HG02852 (cell line): ENCODE measurements at regions not wholly inside any gene's neighbourhood (a gene's known extent, or its start where the extent isn't known, plus 50 kb on each side); places are given as distances from the start of the nearest gene placed in this dataset.
"Not testable (repeated sequence)": the region's sequence is repeated elsewhere in the genome, so short reads cannot be mapped to it uniquely, and the experiment has no call there.

ENCODE experiments used
- ATAC-seq: cut with Tn5 transposase; IDR thresholded peaks from one replicate; pipeline ENCODE4 v1.9.1; 2021; ENCODE audit warnings: mild to moderate bottlenecking, moderate library complexity; ENCODE audit not compliant: unreplicated experiment

DNA sequence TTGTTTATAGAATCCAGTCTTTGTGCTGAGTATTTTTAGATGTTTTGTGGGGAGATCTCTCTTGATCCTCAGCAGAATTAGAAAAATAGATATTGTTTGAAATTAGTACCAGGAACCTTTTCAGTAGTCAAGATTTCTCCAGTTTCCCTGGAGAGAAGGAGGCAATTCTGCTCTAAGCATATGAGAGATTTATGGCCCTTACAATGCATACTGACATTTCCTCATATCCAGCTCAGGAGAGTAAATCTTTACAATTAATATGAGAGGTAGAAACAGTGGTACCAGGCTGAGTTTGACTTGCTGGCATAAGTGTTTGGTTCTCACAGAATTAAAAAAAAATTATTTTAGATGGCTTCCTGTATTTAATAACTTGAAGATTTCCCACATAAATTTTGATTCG is 239.1 kb upstream of the SGO1 start:
- ATAC-seq = no peak

DNA sequence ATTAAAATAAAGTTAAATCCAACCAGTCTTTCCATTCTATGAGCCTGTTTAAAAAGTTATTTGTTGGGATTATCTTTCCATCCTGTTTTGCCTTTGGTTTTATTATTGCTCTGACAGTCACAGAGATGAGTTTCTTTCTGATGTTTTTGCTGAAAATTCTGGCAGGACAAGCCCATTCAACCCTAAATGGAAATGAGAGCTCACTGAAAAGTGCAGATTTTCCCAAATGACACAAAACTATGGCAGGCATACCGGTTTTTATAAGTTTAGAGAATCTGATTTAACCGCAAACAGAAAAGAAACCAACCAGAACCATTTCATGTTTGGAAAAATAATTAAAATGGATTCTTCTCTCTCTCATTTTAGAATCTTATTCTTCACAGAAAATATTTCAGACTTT is 238.1 kb upstream of the SGO1 start:
- ATAC-seq = no peak

DNA sequence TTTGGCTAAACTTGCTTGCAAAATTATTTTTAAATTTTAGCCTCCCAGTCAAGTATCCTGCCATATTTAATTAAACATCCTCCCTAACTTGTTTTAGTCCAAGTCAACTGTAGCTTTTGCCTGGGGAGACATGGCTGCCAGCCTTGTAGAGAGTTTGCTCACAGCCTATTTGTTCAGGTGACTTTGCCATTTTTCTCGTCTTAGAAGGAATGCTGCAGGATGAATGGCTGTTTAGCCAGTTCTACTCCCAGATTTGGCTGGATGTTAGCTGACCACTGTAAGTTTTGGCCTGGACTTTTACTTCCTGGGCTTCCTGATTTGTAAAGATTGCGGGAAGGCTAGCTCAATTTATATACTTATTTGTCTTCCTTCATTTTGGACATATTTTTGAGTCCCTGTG is 236.4 kb upstream of the SGO1 start:
- ATAC-seq = no peak

DNA sequence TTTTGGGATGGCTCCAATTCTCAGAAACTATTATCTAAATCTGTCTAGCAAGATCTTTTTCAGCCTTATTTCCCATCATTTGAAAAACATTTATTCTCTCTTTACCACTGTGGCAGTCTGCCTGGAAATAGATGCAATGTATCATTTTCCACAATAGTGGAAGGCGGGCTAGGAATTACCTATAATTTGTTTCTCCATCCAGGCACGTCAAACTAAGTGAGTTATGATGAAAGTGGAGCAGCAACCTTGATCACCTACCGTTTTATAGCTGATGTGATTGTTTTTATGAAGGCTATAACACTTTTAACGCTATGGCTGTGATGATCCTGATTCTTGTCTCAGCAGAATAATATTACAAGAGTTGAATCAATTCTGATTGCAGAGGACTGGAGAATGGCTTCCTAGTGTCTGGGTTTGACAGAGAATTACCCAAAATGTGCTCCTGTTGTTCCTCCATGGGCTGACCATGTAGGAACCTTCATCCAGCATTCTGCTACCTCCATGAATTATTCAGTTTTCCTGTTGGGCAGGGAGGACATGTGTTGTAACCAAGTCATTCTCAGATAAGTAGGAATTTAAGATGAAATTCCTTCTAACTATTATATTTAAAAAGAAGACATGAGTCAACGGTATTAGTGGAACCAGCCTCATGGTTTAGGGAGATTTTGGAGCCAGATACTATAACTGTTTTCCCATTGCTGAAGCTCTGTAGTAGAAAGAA is 231.5 kb upstream of the SGO1 start:
- no peak for ATAC-seq

DNA sequence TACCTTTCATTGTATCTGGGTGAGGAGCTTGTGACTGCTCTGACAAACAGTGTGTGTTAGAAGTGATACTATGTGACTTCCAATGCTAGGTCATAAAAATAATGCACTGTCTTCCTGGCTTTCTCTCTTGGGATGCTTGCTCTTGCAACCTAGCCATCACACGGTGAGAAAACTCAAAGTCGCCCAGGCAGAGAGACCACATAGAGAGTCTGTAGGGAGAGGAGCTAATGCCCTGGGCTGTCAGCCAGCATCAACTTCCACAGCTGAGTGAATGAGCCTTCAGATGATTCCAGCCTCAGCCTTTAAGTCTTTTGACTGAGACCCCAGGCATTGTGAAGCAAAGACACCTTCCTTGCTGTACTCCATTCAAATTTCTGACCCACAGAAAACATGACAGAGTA is 220.6 kb upstream of the SGO1 start:
- ATAC-seq = no peak

- no peak for ATAC-seq
Measured at GRCh38 chr3:20405744-20406143, 219.7 kb upstream of the SGO1 start.

- no peak for ATAC-seq
Measured at GRCh38 chr3:20405231-20405630, 219.2 kb upstream of the SGO1 start.

DNA sequence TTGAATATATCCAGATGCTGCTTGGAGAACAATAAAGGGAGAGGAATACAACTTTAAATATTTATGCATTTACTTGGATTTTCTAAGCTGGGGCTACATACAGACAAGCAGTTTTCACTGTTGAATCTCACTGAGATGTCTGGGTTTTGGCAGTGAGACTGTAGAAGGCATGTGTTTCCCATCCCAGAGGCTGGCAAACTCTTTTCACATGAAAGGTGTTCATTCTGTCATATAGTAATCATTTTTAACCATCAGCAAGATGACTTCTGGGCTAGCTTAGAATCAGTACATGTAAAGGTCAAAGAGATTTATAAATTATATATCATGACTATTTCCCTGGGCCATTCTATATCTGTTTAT is 218.7 kb upstream of the SGO1 start:
- no peak for ATAC-seq

GRCh38 chr3:20403986-20404740 is 218.2 kb upstream of the SGO1 start:
- no peak for ATAC-seq

GRCh38 chr3:20401253-20401652 is 215.2 kb upstream of the SGO1 start:
- ATAC-seq = no peak

DNA sequence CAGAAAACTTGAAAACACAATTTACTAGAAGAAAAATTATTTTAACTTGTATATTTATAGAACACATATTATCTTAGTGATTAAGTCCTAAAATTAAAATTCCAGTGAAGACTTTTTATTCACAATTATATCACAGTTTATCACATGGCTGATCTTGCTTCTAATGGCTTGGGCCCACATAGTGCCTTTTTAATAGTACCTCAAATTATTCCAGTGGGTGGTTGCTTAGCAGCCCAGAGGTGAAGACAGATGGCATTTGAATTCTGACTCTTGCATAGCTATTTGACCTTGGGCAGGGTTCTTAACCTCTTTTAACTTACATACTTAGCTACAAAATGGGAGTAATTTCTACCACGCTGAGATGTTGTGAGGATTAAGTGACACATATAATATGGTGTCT is 214.7 kb upstream of the SGO1 start:
- ATAC-seq = no peak

DNA sequence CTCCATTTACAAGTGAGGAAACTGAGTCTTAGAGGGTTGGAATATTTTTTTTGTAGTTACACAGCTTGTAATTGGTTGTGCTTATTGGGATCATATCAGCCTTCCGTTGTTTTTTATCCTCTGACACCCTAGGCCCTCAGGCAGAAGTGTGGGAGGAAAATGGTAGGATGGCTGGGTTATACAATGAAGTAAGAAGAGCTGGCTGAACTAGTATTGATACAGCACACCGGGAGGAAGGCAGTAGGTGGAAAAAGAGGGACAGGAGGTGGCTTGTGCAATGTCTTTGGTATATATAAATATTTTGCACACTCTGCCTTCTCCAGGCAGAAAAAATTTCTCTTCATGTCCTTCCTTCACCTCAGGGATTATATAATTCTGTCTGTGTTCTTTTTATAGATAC is 214.3 kb upstream of the SGO1 start:
- ATAC-seq = no peak

DNA sequence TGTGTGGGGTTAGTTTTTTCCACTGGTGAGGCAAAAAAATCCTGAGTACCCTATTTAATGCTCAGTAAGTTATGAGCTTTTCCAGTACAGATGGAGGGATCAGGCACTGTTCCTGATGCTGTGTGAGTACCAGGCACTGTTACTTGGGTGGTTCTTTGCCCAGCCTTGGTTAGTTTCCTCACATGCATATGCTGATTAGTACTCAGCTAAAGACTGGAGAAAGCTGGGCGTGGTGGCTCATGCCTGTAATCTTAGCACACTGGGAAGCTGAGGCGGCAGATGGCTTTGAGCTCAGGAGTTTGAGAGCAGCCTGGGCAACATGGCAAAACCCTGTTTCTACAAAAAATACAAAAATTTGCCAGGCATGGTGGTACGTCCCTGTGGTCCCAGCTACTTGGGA is 210.3 kb upstream of the SGO1 start:
- no peak for ATAC-seq

GRCh38 chr3:20395692-20396091 is 209.7 kb upstream of the SGO1 start:
- ATAC-seq = no peak

DNA sequence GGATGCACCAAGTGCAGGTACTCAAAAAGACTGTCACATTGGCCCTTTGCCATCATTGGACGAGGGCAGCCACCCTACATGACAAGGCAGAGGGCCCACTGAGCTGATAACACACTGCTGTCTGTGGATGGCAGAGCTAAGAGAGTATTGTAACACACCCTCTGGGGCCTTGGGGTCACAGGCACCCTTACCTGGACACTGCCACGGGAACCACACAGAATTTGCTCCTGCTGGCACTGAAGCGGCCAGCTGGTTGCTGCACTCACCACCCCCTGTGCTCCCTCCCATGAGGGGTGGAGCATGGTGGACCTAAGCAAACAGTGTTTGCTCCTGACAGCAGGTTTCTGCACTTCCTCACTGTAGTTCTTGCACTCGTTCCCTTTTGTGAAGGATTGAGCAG is 208.2 kb upstream of the SGO1 start:
- no peak for ATAC-seq

- ATAC-seq = no peak
Measured at GRCh38 chr3:20391644-20392043, 205.6 kb upstream of the SGO1 start.

DNA sequence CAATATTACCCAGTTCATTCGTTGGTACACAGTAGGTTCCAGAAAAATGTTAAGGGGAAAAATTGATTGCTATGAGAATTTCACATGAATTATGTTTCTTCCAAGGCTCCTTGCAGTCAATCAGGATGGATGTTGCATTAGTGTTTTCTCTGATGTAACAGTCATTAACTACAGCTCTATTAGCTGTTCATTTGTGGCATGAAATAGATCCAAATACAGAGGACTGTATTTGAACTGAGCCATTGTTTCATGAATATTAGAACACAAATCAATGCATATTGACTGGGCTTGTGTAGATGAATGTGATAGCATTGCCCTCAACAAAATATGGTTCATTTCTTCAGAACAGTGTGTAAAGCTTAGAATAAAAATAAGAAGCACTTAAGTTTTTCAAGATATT is 203.0 kb upstream of the SGO1 start:
- no peak for ATAC-seq

GRCh38 chr3:20380295-20380694 is 194.3 kb upstream of the SGO1 start:
- no peak for ATAC-seq

DNA sequence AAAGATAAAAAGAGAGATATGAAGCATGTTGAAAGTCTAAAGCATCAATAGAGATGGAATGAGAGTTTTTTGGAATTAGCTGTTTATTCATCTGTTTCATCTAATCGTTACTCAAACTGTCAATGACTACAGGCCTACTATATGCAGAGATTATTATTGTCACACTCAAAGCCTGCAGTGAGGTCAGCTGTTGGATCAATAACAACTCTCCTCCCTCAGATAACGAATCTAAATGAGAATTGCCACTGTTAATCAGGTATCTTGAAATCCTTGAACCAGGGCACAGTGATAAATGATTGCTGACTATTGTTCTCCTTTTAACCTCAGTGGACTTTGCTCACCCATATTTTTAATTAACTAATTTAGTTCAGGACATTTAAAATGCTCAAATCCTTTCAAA is 192.3 kb upstream of the SGO1 start:
- no peak for ATAC-seq

- no peak for ATAC-seq
Measured at GRCh38 chr3:20376665-20377217, 190.7 kb upstream of the SGO1 start.

GRCh38 chr3:20375302-20375701 is 189.3 kb upstream of the SGO1 start:
- no peak for ATAC-seq

GRCh38 chr3:20370273-20371063 is 184.5 kb upstream of the SGO1 start:
- not testable (repeated sequence) for ATAC-seq
